Mesenchymal stem cell (in vitro differentiated cells and primary cell): ENCODE measurements at regions not wholly inside any gene's neighbourhood (a gene's known extent, or its start where the extent isn't known, plus 50 kb on each side); places are given as distances from the start of the nearest gene placed in this dataset.

ENCODE experiments used
- DNase-seq: peaks from one replicate; pipeline ENCODE4 v3.0.0-alpha.2; 2013
- H2AFZ ChIP-seq: one replicate; pipeline ENCODE4 v1.6.1; 2013; ENCODE audit warnings: low read depth, mild to moderate bottlenecking, control low read depth, inconsistent platforms, low read length, moderate library complexity
- H2AK5ac ChIP-seq: 2 replicates; pipeline ENCODE4 v1.6.1; 2013; ENCODE audit warnings: low read length, moderate library complexity, mild to moderate bottlenecking, inconsistent platforms; ENCODE audit not compliant: severe bottlenecking
- H2BK120ac ChIP-seq: one replicate; pipeline ENCODE4 v1.6.1; 2013; ENCODE audit warnings: low read depth, mild to moderate bottlenecking, inconsistent platforms, low read length, moderate library complexity
- H2BK12ac ChIP-seq, 2 experiments: one replicate each; pipeline ENCODE4 v1.6.1; 2013; ENCODE audit warnings: inconsistent platforms in 2 of 2, low read length in 2 of 2, mild to moderate bottlenecking in 2 of 2, moderate library complexity in 2 of 2, control low read depth in 1 of 2
- H2BK15ac ChIP-seq: one replicate; pipeline ENCODE4 v1.6.1; 2013; ENCODE audit warnings: mild to moderate bottlenecking, low read depth, inconsistent platforms; ENCODE audit not compliant: poor library complexity, severe bottlenecking
- H2BK5ac ChIP-seq: 2 replicates; pipeline ENCODE4 v1.6.1; 2013; ENCODE audit warnings: low read depth, mild to moderate bottlenecking, low read length, control low read depth, inconsistent platforms; ENCODE audit not compliant: poor library complexity, severe bottlenecking
- H3K14ac ChIP-seq, 2 experiments: one replicate each; pipeline ENCODE4 v1.6.1; 2013; ENCODE audit warnings: inconsistent platforms in 2 of 2, low read length in 2 of 2, control low read depth in 1 of 2, mild to moderate bottlenecking in 1 of 2, moderate library complexity in 1 of 2
- H3K18ac ChIP-seq, 2 experiments: one replicate each; pipeline ENCODE4 v1.6.1; 2013; ENCODE audit warnings: inconsistent platforms in 2 of 2, low read length in 2 of 2, control low read depth in 1 of 2, low read depth in 1 of 2, mild to moderate bottlenecking in 1 of 2
- H3K23ac ChIP-seq, 2 experiments: one replicate each; pipeline ENCODE4 v1.6.1; 2013; ENCODE audit warnings: inconsistent platforms in 2 of 2, low read length in 2 of 2, mild to moderate bottlenecking in 2 of 2, moderate library complexity in 2 of 2, control low read depth in 1 of 2
- H3K27ac ChIP-seq: 2 replicates; pipeline ENCODE4 v1.5.1; 2013; ENCODE audit warnings: mild to moderate bottlenecking, moderate library complexity, low read length, control low read depth, inconsistent platforms; ENCODE audit not compliant: poor library complexity, severe bottlenecking
- H3K27me3 ChIP-seq, 2 experiments: 2 replicates each; pipeline versions ENCODE4 v1.6.1 to v1.7.0; 2013; ENCODE audit warnings: low read length in 2 of 2, mild to moderate bottlenecking in 2 of 2, moderate library complexity in 2 of 2, control low read depth in 1 of 2, inconsistent platforms in 1 of 2; ENCODE audit not compliant: control insufficient read depth in 1 of 2, insufficient read depth in 1 of 2
- H3K36me3 ChIP-seq, 2 experiments: 2 replicates each; pipeline versions ENCODE4 v1.6.1 to v1.7.0; 2013; ENCODE audit warnings: low read length in 2 of 2, control low read depth in 1 of 2, inconsistent platforms in 1 of 2, low read depth in 1 of 2, mild to moderate bottlenecking in 1 of 2; ENCODE audit not compliant: insufficient read depth in 2 of 2, control insufficient read depth in 1 of 2
- H3K4ac ChIP-seq, 2 experiments: one replicate each; pipeline ENCODE4 v1.6.1; 2013; ENCODE audit warnings: inconsistent platforms in 2 of 2, low read length in 2 of 2, mild to moderate bottlenecking in 2 of 2, moderate library complexity in 2 of 2, control low read depth in 1 of 2, low read depth in 1 of 2
- H3K4me1 ChIP-seq: 2 replicates; pipeline ENCODE4 v1.6.1; 2013; ENCODE audit warnings: low read depth, low read length, control low read depth; ENCODE audit not compliant: control insufficient read depth, insufficient read depth
- H3K4me2 ChIP-seq: 2 replicates; pipeline ENCODE4 v1.6.1; 2013; ENCODE audit warnings: low read length, mild to moderate bottlenecking, inconsistent platforms; ENCODE audit not compliant: poor library complexity, severe bottlenecking
- H3K4me3 ChIP-seq, 2 experiments: 2 replicates each; pipeline versions ENCODE4 v1.5.1 to v1.7.0; 2013; ENCODE audit warnings: low read length in 2 of 2, mild to moderate bottlenecking in 2 of 2, control low read depth in 1 of 2, low read depth in 1 of 2; ENCODE audit not compliant: insufficient read depth in 1 of 2
- H3K79me1 ChIP-seq: replicated peaks from 2 replicates; pipeline ENCODE4 v1.6.1; 2013; ENCODE audit warnings: mild to moderate bottlenecking, control low read depth, low read length, inconsistent platforms; ENCODE audit not compliant: poor library complexity, severe bottlenecking
- H3K9ac ChIP-seq: 2 replicates; pipeline ENCODE4 v1.7.0; 2013; ENCODE audit warnings: mild to moderate bottlenecking, low read length, moderate library complexity
- H3K9me3 ChIP-seq: 2 replicates; pipeline ENCODE4 v1.7.0; 2013; ENCODE audit warnings: mild to moderate bottlenecking, low read length; ENCODE audit not compliant: control insufficient read depth
- H4K8ac ChIP-seq: one replicate; pipeline ENCODE4 v1.6.1; 2013; ENCODE audit warnings: inconsistent platforms, mild to moderate bottlenecking, low read length, moderate library complexity
- H4K91ac ChIP-seq: one replicate; pipeline ENCODE4 v1.6.1; 2013; ENCODE audit warnings: mild to moderate bottlenecking, low read length, inconsistent platforms
- WGBS: methylation state at CpG from one replicate; pipeline ENCODE4 v1.1.7; 2013; ENCODE audit warnings: mixed read lengths; 5-methylcytosine and 5-hydroxymethylcytosine counted together

DNA sequence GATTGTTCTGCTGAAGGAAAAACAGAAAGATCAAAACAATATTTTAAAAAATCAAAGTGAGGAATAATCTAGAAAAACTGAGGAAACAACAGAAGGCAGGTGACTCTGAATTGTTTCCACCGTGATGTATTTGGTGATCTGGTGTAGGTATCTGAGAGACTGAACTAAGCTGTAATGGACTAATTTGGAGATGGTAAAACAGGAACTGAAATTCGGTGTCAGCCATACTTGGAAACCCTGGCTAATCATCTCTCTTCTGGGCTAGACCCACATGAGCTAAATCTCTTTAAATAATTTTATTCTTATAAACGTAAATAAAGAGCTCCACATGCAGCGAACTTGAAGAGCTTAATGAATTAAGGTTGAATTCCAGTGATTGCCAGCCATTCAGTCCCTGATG lies 1226.1 kb downstream of the NCAM2 start:
- Histone ChIP-seq H2BK12ac (no peak overlapping the region), H2AFZ (no peak overlapping the region), H3K4me2 (no peak overlapping the region), H3K9ac (no peak overlapping the region), H4K8ac (no peak overlapping the region), H3K23ac (no peak overlapping the region), H3K36me3 (no peaks in the 10 kb centered on the region), H3K4me3 (no peak overlapping the region), H2BK120ac (no peak overlapping the region), H3K4me1 (no peaks in the 10 kb centered on the region), H3K9me3 (no peaks in the 10 kb centered on the region), H3K27ac (no peak overlapping the region), H2AK5ac (no peak overlapping the region), H3K14ac (no peak overlapping the region), H3K18ac (no peak overlapping the region), H3K4ac (no peak overlapping the region), H2BK15ac (no peak overlapping the region), H3K79me1 (no peaks in the 10 kb centered on the region), H4K91ac (no peak overlapping the region), H3K27me3 (no peaks in the 10 kb centered on the region), H2BK5ac (no peak overlapping the region)
- no peak for DNase-seq
- 91% methylated on average over 3 of the region's 4 CpGs for WGBS

DNA sequence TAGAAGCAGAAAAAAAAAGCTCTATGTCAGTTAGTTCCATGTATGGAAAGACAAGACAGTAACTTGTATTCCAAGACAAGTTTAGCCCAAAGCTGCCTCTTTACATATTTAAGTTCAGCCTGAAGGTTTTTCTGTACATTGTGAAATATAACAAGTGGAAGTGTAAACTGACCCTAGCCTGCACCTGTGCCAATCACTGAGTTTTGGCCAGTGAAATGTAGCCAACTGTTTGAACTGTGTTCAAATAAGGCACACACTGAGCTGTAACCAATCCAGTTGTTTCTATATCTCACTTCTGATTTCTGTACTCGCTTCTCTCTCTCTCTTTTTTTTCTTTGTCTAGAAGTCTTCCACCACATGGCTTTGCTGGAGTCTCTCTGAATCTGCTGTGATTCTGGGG lies 1227.1 kb downstream of the NCAM2 start:
- Histone ChIP-seq H3K4me1 (no peaks in the 10 kb centered on the region), H3K4me3 (no peak overlapping the region), H2BK120ac (no peak overlapping the region), H3K79me1 (no peaks in the 10 kb centered on the region), H4K91ac (no peak overlapping the region), H2BK5ac (no peak overlapping the region), H2BK15ac (no peak overlapping the region), H3K9me3 (no peaks in the 10 kb centered on the region), H3K23ac (no peak overlapping the region), H3K27ac (no peak overlapping the region), H2BK12ac (no peak overlapping the region), H3K36me3 (no peaks in the 10 kb centered on the region), H3K14ac (no peak overlapping the region), H3K18ac (no peak overlapping the region), H2AFZ (no peak overlapping the region), H2AK5ac (no peak overlapping the region), H3K4me2 (no peak overlapping the region), H3K9ac (no peak overlapping the region), H4K8ac (no peak overlapping the region), H3K4ac (no peak overlapping the region), H3K27me3 (no peaks in the 10 kb centered on the region)
- no peak for DNase-seq
- 86% methylated on average over 1 of the region's 1 CpG for WGBS

DNA sequence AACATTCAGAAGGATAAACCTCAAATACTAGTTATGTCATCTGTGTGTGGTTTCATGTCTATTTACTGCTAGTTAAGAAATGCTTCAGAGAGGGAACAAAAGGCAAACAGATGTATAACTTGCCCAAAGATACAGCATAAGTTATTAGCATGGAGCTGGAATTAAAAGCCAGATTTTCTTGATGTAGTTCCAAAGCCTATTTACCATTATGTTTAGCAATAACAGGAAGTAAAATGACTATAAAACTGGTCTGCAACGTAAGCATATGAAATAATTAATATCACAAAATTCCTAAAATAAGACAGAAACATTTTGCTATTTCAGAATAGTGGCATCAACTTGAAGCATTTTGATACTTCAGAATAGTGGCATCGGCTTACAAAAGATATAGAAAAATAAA lies 1232.8 kb downstream of the NCAM2 start:
- no peak overlapping the region for H3K4me2 ChIP-seq
- no peak overlapping the region for H3K4ac ChIP-seq
- H4K8ac ChIP-seq: no peak overlapping the region
- no peak overlapping the region for H3K18ac ChIP-seq
- no peak overlapping the region for H4K91ac ChIP-seq
- no peak overlapping the region for H2AK5ac ChIP-seq
- H3K14ac ChIP-seq: no peak overlapping the region
- no peak overlapping the region for H3K27ac ChIP-seq
- no CpG with 5 or more reads among the region's 2 CpGs for WGBS
- no peak overlapping the region for H2BK12ac ChIP-seq
- H3K4me3 ChIP-seq: no peak overlapping the region
- H3K4me1 ChIP-seq: no peaks in the 10 kb centered on the region
- no peak overlapping the region for H3K23ac ChIP-seq
- no peaks in the 10 kb centered on the region for H3K27me3 ChIP-seq
- no peak for DNase-seq
- no peaks in the 10 kb centered on the region for H3K79me1 ChIP-seq
- H3K9ac ChIP-seq: no peak overlapping the region
- H3K36me3 ChIP-seq: no peaks in the 10 kb centered on the region
- H2BK15ac ChIP-seq: no peak overlapping the region
- no peaks in the 10 kb centered on the region for H3K9me3 ChIP-seq
- no peak overlapping the region for H2BK120ac ChIP-seq
- no peak overlapping the region for H2AFZ ChIP-seq
- H2BK5ac ChIP-seq: no peak overlapping the region

DNA sequence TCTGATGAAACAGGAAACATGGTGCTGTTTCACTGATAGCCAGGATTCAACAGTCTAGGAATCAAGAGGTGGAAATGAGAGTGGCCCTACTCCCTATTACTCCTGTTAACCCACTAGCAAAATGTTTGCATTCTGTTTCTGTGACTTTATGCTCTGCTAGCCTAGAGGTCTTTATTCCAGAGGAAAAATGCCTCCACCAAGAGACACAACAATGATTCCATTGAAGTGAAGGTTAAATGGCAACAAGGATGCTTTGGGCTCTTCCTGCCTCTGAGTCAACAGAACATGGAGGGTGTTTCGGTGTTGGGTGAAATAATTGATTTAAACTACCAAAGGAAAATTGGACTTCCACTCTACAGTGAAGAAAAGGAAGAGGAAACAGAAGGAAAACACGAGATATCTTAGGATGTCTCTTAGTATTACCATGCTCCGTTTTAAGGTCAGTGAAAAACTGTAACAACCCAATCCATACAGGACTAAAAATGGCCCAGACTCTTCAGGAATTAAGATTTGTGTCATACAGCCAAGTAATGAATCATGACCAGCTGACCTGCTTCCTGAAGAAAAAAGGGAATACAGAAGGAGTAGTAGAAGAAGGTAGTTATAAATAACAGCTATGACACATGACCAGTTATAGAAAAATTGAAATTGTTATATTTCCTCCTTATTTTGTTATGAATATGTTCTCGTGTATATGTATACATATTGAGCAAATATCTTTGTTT lies 1237.8 kb downstream of the NCAM2 start:
- Histone ChIP-seq H3K36me3 (no peaks in the 10 kb centered on the region), H3K4me1 (no peaks in the 10 kb centered on the region), H4K91ac (no peak overlapping the region), H2BK15ac (no peak overlapping the region), H3K27me3 (no peaks in the 10 kb centered on the region), H4K8ac (no peak overlapping the region), H3K4me3 (no peak overlapping the region), H3K4ac (no peak overlapping the region), H2BK5ac (no peak overlapping the region), H3K4me2 (no peak overlapping the region), H3K23ac (no peak overlapping the region), H2AFZ (no peak overlapping the region), H3K9me3 (no peaks in the 10 kb centered on the region), H3K79me1 (no peaks in the 10 kb centered on the region), H3K27ac (no peak overlapping the region), H2BK12ac (no peak overlapping the region), H2BK120ac (no peak overlapping the region), H3K9ac (no peak overlapping the region), H2AK5ac (no peak overlapping the region), H3K18ac (no peak overlapping the region), H3K14ac (no peak overlapping the region)
- no peak for DNase-seq
- WGBS: 82% methylated on average over 2 of the region's 4 CpGs
